GM12873 (cell line): ENCODE measurements at regions not wholly inside any gene's neighbourhood (a gene's known extent, or its start where the extent isn't known, plus 50 kb on each side); places are given as distances from the start of the nearest gene placed in this dataset.

Source experiments
- TF ChIP-seq, protein P1 (sequence below): IDR thresholded peaks from 2 replicates; pipeline ENCODE4 v1.5.1; 2012; ENCODE audit warnings: low read depth, mild to moderate bottlenecking, moderate library complexity, low read length, control low read depth; ENCODE audit not compliant: insufficient read depth; ENCODE audit errors: missing control alignments

DNA sequence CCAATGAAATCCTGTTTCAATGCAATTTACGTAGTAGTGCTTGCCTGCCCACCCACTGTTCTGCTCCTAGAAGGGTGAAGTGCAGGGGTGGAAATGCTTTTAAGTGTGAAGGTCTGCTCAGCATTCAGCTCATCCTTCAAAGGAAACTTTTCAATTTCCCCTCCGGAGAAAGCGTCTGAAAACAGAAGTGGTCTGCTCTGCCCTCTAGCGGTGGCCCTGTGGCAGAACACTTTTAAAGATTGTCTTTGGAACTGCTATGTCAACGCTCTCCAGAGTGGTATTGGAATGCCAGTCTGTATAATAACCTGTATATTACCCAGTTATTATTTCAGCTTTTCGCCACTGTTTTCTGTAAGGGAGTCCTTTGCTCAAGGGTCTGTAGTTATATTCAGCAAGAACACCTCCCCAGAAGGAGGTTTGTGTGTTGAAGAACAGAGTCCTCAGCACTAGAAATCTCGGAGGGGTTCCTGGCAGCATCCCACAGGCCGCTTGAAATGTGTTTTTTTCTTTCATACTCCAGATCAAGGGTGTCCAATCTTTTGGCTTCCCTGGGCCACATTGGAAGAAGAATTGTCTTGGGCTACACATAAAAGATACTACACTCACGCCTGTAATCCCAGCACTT is 63.1 kb upstream of the KLHL31 start:
- TF ChIP-seq, protein P1, sequence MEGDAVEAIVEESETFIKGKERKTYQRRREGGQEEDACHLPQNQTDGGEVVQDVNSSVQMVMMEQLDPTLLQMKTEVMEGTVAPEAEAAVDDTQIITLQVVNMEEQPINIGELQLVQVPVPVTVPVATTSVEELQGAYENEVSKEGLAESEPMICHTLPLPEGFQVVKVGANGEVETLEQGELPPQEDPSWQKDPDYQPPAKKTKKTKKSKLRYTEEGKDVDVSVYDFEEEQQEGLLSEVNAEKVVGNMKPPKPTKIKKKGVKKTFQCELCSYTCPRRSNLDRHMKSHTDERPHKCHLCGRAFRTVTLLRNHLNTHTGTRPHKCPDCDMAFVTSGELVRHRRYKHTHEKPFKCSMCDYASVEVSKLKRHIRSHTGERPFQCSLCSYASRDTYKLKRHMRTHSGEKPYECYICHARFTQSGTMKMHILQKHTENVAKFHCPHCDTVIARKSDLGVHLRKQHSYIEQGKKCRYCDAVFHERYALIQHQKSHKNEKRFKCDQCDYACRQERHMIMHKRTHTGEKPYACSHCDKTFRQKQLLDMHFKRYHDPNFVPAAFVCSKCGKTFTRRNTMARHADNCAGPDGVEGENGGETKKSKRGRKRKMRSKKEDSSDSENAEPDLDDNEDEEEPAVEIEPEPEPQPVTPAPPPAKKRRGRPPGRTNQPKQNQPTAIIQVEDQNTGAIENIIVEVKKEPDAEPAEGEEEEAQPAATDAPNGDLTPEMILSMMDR, result peak; percentile 93

DNA sequence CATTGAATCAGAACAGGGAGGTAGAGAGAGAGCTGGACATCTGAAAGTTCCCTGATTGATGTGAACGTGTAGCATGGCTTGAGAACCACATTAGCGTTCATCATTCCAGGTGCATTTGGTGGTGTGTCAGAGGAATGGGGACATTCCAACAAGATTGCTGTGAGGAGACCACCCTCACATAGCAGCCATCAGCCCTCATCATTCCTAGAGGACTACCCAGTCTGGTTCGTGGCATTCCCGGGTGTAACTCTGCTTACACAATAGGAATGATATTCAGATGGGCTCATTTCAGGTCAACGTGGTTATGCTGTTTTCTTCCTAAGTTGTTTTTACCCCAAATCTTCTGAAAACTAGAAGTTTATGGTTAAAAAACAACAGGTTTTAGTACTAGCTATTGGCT is 62.2 kb upstream of the KLHL31 start:
- TF ChIP-seq, protein P1, result no peak

DNA sequence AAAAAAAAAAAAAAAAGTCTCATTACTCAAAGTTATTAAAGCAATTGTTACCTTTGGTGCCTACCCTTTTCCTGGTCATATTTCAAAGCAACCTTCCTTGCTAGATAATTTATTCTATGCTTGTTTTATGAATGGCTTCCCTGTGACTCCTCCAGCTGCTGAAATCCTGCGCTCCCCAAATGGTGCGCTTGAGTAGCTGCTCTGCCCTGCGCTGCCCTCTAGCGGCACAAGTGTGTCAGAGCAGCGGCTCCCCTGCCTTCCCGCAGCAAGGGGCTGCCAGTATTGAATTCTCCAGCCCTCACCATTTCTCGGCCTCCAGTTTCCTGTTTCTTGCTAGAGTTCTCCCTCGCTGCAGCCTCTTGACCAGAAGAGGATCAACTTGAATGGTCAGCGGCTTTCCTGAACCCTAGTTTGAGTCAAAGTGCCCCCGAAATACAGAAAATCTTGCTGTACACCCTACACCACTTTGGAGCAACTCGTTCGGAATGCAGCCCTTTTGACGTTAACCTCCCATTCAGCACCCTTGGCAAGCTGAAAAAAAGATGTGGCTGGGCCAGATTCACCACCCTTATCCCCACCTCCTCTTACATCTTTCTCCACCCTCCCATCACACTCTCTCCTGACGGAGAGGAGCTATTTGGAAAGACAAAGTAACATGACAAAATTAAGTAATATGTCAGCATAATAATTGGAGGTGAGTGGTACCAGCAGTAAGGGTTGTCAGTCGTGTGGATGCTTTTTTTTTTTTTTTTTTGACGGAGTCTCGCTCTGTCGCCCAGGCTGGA is 60.4 kb upstream of the KLHL31 start:
- TF ChIP-seq, protein P1, result peak; percentile 96

DNA sequence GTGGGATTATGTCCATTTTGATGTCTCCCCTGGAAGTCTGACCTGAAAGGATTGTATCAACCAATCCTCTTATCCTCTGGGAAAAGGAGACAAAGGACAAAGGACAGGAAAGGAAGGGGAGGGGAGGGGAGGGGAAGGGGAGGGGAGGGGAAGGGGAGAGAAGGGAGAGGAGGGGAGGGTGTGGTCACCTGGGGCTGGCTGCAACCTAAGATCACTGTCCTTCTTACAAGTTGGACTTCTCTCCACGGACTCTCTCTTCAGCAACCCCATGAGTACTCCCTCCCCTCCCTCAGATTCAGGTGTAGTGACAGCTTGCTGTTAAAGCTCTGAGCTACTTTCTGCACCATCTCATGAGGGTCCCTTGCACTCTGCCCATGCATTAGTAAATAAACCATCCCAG is 58.9 kb upstream of the KLHL31 start:
- TF ChIP-seq, protein P1, result no peak

DNA sequence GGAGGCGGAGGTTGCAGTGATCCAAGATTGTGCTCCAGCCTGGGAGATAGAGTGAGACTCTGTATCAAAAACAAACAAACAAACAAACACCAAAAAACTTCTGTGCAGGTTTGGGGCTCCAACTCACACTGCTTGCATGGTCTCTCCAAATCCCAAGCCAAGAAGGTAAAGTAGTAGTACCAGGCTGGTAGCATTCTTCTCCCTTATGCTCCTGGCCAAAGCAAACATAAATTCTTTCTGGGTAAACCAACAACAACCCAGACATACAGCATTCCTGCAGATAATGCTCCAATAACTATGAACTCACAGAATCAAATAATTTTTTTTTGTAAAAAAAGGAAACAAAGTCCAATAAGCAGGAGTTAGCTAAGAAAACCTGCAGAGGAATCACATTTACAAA is 57.8 kb upstream of the KLHL31 start:
- TF ChIP-seq, protein P1, result no peak

DNA sequence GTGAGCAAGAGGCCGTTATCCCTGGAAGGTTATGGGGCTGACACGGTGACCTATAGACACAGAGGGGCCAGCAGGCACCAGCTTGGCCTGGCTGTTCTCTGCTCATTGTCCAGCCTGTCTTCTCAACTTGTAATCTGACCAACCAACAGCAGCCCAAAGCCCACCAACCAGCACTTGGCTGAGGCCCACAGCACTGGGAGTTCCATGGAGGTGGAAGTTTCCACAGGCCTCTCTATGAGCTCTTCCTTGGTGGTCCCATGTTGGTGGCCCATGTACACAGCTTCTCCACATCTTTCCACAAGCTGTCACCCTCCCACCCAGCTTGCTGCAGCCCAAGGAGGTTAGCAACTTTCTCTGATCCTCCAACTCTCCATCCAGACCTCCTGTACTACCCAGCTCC is 56.2 kb upstream of the KLHL31 start:
- TF ChIP-seq, protein P1, result no peak

DNA sequence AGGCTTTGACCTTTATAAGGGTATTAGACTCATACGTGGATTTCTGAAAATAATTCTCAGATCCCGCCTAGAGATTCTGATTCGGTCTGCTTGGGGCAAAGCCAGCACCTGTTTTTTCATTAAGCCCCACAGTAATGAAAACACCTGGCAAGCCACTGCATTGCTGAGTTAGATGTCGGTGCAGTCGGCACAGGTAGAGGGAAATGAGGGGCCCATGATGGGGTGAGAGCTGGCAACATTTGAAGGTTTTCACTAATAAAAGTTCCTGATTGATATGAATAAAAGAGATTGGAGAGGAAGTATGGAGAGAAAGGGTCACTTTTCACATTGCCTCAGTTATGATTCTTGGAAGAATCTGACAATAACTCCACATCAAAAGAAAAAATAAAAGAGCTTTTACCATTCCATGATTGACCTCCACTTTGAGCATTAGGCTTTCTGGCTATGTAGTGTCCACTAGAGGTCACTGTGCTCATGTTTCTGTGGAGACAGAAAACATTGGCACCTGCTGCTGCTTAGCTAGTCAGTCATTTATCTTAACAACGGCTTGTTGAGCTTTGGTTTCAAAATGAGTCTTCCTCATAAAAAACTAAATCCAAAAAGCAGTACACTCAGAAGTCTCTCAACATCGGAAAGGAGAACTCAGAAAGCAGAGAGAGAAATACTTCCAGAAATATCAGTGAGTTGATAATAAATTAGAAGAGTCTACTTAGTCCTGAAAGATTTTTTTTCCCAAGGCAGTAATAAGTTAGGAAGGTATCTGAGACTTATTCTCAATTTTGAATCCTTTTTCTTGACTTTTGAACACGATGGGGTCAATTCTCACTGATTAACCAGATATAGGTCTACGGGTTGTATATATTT is 53.3 kb upstream of the KLHL31 start:
- TF ChIP-seq, protein P1, result peak; percentile 81
